HG03432 (cell line): ENCODE measurements at regions not wholly inside any gene's neighbourhood (a gene's known extent, or its start where the extent isn't known, plus 50 kb on each side); places are given as distances from the start of the nearest gene placed in this dataset.
"Not testable (repeated sequence)": the region's sequence is repeated elsewhere in the genome, so short reads cannot be mapped to it uniquely, and the experiment has no call there.

Experiments used
- ATAC-seq: cut with Tn5 transposase; IDR thresholded peaks from one replicate; pipeline ENCODE4 v1.9.1; 2021; ENCODE audit warnings: mild to moderate bottlenecking, moderate library complexity; ENCODE audit not compliant: unreplicated experiment

- no peak for ATAC-seq
Observed at GRCh38 chr4:84379917-84380641, 119.0 kb downstream of the NKX6-1 start.

- no peak for ATAC-seq
Observed at GRCh38 chr4:84378983-84379382, 120.1 kb downstream of the NKX6-1 start.

- no peak for ATAC-seq
Observed at GRCh38 chr4:84378356-84378755, 120.7 kb downstream of the NKX6-1 start.

- no peak for ATAC-seq
Observed at GRCh38 chr4:84366907-84367306, 132.2 kb downstream of the NKX6-1 start.

GRCh38 chr4:84366161-84366560 lies 132.9 kb downstream of the NKX6-1 start:
- ATAC-seq: no peak

GRCh38 chr4:84362896-84363655 lies 136.0 kb downstream of the NKX6-1 start:
- no peak for ATAC-seq

- ATAC-seq: no peak
Observed at GRCh38 chr4:84342161-84342560, 156.9 kb downstream of the NKX6-1 start.

- ATAC-seq: no peak
Observed at GRCh38 chr4:84341559-84341958, 157.5 kb downstream of the NKX6-1 start.

GRCh38 chr4:84338367-84338766 lies 160.7 kb downstream of the NKX6-1 start:
- no peak for ATAC-seq

- ATAC-seq: no peak
Observed at GRCh38 chr4:84336964-84337705, 162.0 kb downstream of the NKX6-1 start.

- no peak for ATAC-seq
Observed at GRCh38 chr4:84327526-84327925, 171.6 kb downstream of the NKX6-1 start.

GRCh38 chr4:84325625-84326024 lies 173.5 kb downstream of the NKX6-1 start:
- no peak for ATAC-seq

GRCh38 chr4:84324303-84325245 lies 174.5 kb downstream of the NKX6-1 start:
- no peak for ATAC-seq

- ATAC-seq: no peak
Observed at GRCh38 chr4:84319124-84319523, 180.0 kb downstream of the NKX6-1 start.

- ATAC-seq: no peak
Observed at GRCh38 chr4:84317513-84317912, 181.6 kb downstream of the NKX6-1 start.

GRCh38 chr4:84312426-84313012 lies 186.6 kb downstream of the NKX6-1 start:
- ATAC-seq: no peak

GRCh38 chr4:84309191-84309590 lies 189.9 kb downstream of the NKX6-1 start:
- ATAC-seq: no peak

- ATAC-seq: not testable (repeated sequence)
Observed at GRCh38 chr4:84298719-84299254, 200.3 kb downstream of the NKX6-1 start.

GRCh38 chr4:84298023-84298718 lies 200.9 kb downstream of the NKX6-1 start:
- ATAC-seq: no peak
